ENCODE measurements at regions not wholly inside any gene's neighbourhood (a gene's known extent, or its start where the extent isn't known, plus 50 kb on each side); places are given as distances from the start of the nearest gene placed in this dataset.

DNA sequence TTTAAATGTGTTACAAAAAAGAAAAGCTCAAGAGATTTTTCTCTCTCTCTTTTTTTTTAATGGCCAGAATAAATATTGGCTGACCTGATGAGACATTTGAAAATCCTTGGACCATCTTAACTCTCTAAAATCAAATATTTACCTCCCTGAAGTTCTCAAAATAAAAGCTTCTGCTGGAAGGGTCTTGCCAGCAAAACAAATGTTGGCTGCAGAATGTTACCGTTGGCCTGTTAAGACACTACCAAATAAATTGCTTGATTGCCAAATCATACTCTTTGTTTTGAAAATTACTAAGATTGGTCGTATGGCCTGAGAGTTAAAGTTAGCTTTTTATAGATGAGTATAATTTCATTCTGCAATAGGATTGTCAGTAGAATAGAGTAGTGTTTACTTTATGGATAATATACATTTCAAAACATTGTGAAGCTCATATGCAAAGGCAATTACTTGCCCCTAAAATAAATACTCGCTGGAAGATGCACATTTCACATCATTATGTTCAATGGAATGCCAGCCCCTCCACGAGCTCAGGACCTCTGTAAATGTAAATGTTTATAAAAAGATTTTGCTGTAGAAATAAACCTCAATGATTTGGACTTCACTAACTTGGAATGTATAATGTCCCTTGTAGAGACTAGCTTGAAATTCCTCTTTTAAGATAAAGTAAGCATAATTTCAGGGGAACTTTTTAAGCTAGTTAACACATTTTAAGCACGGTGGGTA is 193.4 kb downstream of the SOX11 start:
- no peak for TF ChIP-seq SIN3A (conservative IDR thresholded peaks at IDR 0.05 in 1 of 2, IDR thresholded peaks at IDR 0.05 in 1 of 2; ENCODE audit: low read depth in 1 of 2, low read length in 2 of 2)
- TF ChIP-seq BCL11A (IDR thresholded peaks at IDR 0.05; ENCODE audit: low read depth in 2 of 2, low read length in 2 of 2): no peak
- TF ChIP-seq CHD2 (IDR thresholded peaks at IDR 0.05; ENCODE audit: low read length): no peak
- no peak for TF ChIP-seq SRF (IDR thresholded peaks at IDR 0.05; ENCODE audit: low read depth, low read length)
- TF ChIP-seq CBX8 (IDR thresholded peaks at IDR 0.05; ENCODE audit: borderline replicate concordance, low read depth, low read length): no peak
- TF ChIP-seq, protein P1, sequence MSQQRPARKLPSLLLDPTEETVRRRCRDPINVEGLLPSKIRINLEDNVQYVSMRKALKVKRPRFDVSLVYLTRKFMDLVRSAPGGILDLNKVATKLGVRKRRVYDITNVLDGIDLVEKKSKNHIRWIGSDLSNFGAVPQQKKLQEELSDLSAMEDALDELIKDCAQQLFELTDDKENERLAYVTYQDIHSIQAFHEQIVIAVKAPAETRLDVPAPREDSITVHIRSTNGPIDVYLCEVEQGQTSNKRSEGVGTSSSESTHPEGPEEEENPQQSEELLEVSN (IDR thresholded peaks at IDR 0.05): no peak
- no peak for TF ChIP-seq JUN (IDR thresholded peaks at IDR 0.05; ENCODE audit: low read depth, low read length)
- Histone ChIP-seq H3K4ac (replicated peaks; ENCODE audit: insufficient read length, low read depth, low read length) (no peak overlapping the region), H2BK5ac (ENCODE audit: low read depth, low read length) (no peak overlapping the region), H3K27me3 (replicated peaks in 1 of 4; ENCODE audit: control insufficient read depth in 3 of 4, extremely low read depth in 1 of 4, insufficient read depth in 3 of 4, low read length in 3 of 4) (no peaks in the 10 kb centered on the region), H4K8ac (ENCODE audit: extremely low read depth, insufficient read depth, low read length) (no peak overlapping the region), H2BK120ac (replicated peaks; ENCODE audit: low read depth, low read length) (no peak overlapping the region), H2BK15ac (ENCODE audit: low read length) (no peak overlapping the region), H3K23me2 (ENCODE audit: low read depth, low read length) (no peaks in the 10 kb centered on the region), H3K27ac (ENCODE audit: low read depth, low read length) (no peak overlapping the region), H4K91ac (replicated peaks; ENCODE audit: insufficient read length, low read length) (no peak overlapping the region), H3K14ac (ENCODE audit: insufficient read length) (no peak overlapping the region), H4K20me1 (replicated peaks in 1 of 2; ENCODE audit: control insufficient read depth in 1 of 2, insufficient read depth in 2 of 2, low read length in 2 of 2) (no peaks in the 10 kb centered on the region), H2BK12ac (ENCODE audit: low read depth, low read length) (no peak overlapping the region), H3K18ac (ENCODE audit: extremely low read depth, low read length) (no peak overlapping the region), H3K4me2 (ENCODE audit: insufficient read depth in 1 of 2, low read depth in 2 of 2, low read length in 2 of 2) (no peak overlapping the region; a peak in 1 of 4 replicates), H3K36me3 (ENCODE audit: control insufficient read depth in 2 of 4, insufficient read depth in 4 of 4, low read length in 3 of 4) (no peaks in the 10 kb centered on the region), H3K79me1 (ENCODE audit: low read depth, low read length) (no peaks in the 10 kb centered on the region), H3K79me2 (ENCODE audit: control insufficient read depth in 1 of 2, insufficient read depth in 2 of 2, low read length in 2 of 2) (no peaks in the 10 kb centered on the region), H3K23ac (ENCODE audit: insufficient read length) (no peak overlapping the region), H3K4me1 (replicated peaks in 1 of 4; ENCODE audit: control insufficient read depth in 3 of 4, insufficient read depth in 4 of 4, low read length in 3 of 4) (peaks cover 0 to 14% (median 6%) of the 10 kb centered on the region in 4 experiments; a peak in 2 of 7 replicates), H3K4me3 (ENCODE audit: extremely low read depth in 1 of 4, insufficient read depth in 2 of 4, low read depth in 3 of 4, low read length in 4 of 4) (no peak overlapping the region), H4K5ac (ENCODE audit: insufficient read length, low read depth, low read length) (no peak overlapping the region), H3K9me3 (ENCODE audit: insufficient read depth in 2 of 2, low read depth in 1 of 2, low read length in 1 of 2) (peaks cover 0 to 3% of the 10 kb centered on the region in 2 experiments; a peak in 1 of 4 replicates), H2AFZ (ENCODE audit: low read length) (no peak overlapping the region), H3K9ac (replicated peaks in 1 of 4; ENCODE audit: extremely low read depth in 1 of 4, low read depth in 3 of 4, low read length in 3 of 4) (no peak overlapping the region), H2BK20ac (ENCODE audit: low read length) (no peak overlapping the region), H2AK5ac (ENCODE audit: low read depth, low read length) (no peak overlapping the region), H3K56ac (replicated peaks; ENCODE audit: insufficient read length, low read depth, low read length) (no peak overlapping the region)
- ChIA-PET POLR2A (ENCODE audit: partially characterized antibody) (no interaction called here), CTCF (ENCODE audit: partially characterized antibody) (interaction anchor here (0.6 to 2.2 kb wide), 8 partner anchors 11 to 77 kb away, joined by 3 to 7 read pairs (median 3); no protein-coding TSS in a partner anchor)
- FAIRE-seq (no peak), DNase-seq (ENCODE audit: low read depth in 1 of 2, low spot score in 2 of 2) (no peak)
- WGBS, 2 experiments (ENCODE audit: extremely low coverage in 1 of 2, insufficient coverage in 1 of 2, insufficient read length in 1 of 2, insufficient replicate concordance in 2 of 2, low coverage in 1 of 2, low lambda C conversion rate in 2 of 2, missing lambda C conversion rate in 1 of 2): 83% methylated on average over 5 of the region's 5 CpGs; no CpG with 5 or more reads in 1 of the 2 experiments

Data from H1 (cell line).